Fibroblast of lung (primary cell): ENCODE measurements at regions not wholly inside any gene's neighbourhood (a gene's known extent, or its start where the extent isn't known, plus 50 kb on each side); places are given as distances from the start of the nearest gene placed in this dataset.

Source experiments
- DNase-seq, 2 donors: peaks; one replicate each; pipeline versions ENCODE4 v3.0.0 to v3.0.0-alpha.2; 2010; ENCODE audit warnings: low read depth in 2 of 2
- H2AFZ ChIP-seq: 2 replicates; pipeline ENCODE4 v1.5.1; 2012; ENCODE audit warnings: low read length, control low read depth, inconsistent platforms
- H3K27ac ChIP-seq: 2 replicates; pipeline ENCODE4 v1.5.1; 2011; ENCODE audit warnings: low read length, control low read depth; ENCODE audit not compliant: insufficient read depth
- H3K27me3 ChIP-seq: 2 replicates; pipeline ENCODE4 v1.5.1; 2011; ENCODE audit warnings: mild to moderate bottlenecking, low read length; ENCODE audit not compliant: control insufficient read depth, insufficient read depth
- H3K36me3 ChIP-seq: 2 replicates; pipeline ENCODE4 v1.5.1; 2011; ENCODE audit warnings: low read length; ENCODE audit not compliant: control insufficient read depth, insufficient read depth
- H3K4me1 ChIP-seq: 2 replicates; pipeline ENCODE4 v1.5.1; 2011; ENCODE audit warnings: low read length; ENCODE audit not compliant: control insufficient read depth, insufficient read depth; ENCODE audit errors: extremely low read depth
- H3K4me2 ChIP-seq: 2 replicates; pipeline ENCODE4 v1.5.1; 2011; ENCODE audit warnings: low read length, control low read depth; ENCODE audit not compliant: insufficient read depth; ENCODE audit errors: extremely low read depth
- H3K4me3 ChIP-seq, 4 experiments: fragments of 200-600 bp in 1 of 4; sonication (generic) in 1 of 4; replicated peaks in 1 of 4; 2 replicates each; pipeline ENCODE4 v1.5.1; 2011 to 2016; ENCODE audit warnings: low read length in 4 of 4, low read depth in 3 of 4, mild to moderate bottlenecking in 3 of 4, control low read depth in 2 of 4, inconsistent platforms in 1 of 4, mixed read lengths in 1 of 4; ENCODE audit not compliant: insufficient read depth in 1 of 4; ENCODE audit errors: control extremely low read depth in 1 of 4
- H3K79me2 ChIP-seq: 2 replicates; pipeline ENCODE4 v1.5.1; 2012; ENCODE audit warnings: mild to moderate bottlenecking, low read length, inconsistent platforms; ENCODE audit not compliant: control insufficient read depth, insufficient read depth
- H3K9ac ChIP-seq: 2 replicates; pipeline ENCODE4 v1.5.1; 2011; ENCODE audit warnings: mild to moderate bottlenecking, low read length, control low read depth; ENCODE audit not compliant: insufficient read depth
- H3K9me3 ChIP-seq: 2 replicates; pipeline ENCODE4 v1.5.1; 2012; ENCODE audit warnings: low read depth, low read length; ENCODE audit not compliant: control insufficient read depth, insufficient read depth
- H4K20me1 ChIP-seq: 2 replicates; pipeline ENCODE4 v1.5.1; 2011; ENCODE audit warnings: low read length; ENCODE audit not compliant: control insufficient read depth, insufficient read depth; ENCODE audit errors: extremely low read depth
- CTCF ChIP-seq, 2 donors: IDR thresholded peaks in 1 of 2; conservative IDR thresholded peaks in 1 of 2; 1 replicate in 1 of 2; 2 replicates in 1 of 2; pipeline ENCODE4 v1.5.1; 2011 to 2012; ENCODE audit warnings: low read length in 2 of 2, control low read depth in 1 of 2, inconsistent platforms in 1 of 2, low read depth in 1 of 2, mild to moderate bottlenecking in 1 of 2
- EZH2 ChIP-seq: IDR thresholded peaks from 2 replicates; pipeline ENCODE4 v1.5.1; 2012; ENCODE audit warnings: low read length, control low read depth, mild to moderate bottlenecking; ENCODE audit errors: missing control alignments

GRCh38 chr3:65303431-65303830 lies 615.6 kb upstream of the ADAMTS9 start:
- Histone ChIP-seq H3K4me2 (no peak overlapping the region), H3K4me1 (no peaks in the 10 kb centered on the region), H3K79me2 (no peaks in the 10 kb centered on the region), H2AFZ (no peak overlapping the region), H3K9ac (no peak overlapping the region), H3K27ac (no peak overlapping the region), H3K9me3 (no peaks in the 10 kb centered on the region), H3K4me3 (no peak overlapping the region), H3K27me3 (peaks cover 2% of the 10 kb centered on the region), H3K36me3 (no peaks in the 10 kb centered on the region), H4K20me1 (no peaks in the 10 kb centered on the region)
- TF ChIP-seq EZH2, result no peak
- no peak for TF ChIP-seq CTCF (conservative IDR thresholded peaks at IDR 0.05 in 1 of 2, IDR thresholded peaks at IDR 0.05 in 1 of 2; ENCODE audit: low read depth in 1 of 2, low read length in 2 of 2)
- no peak for DNase-seq

- no peaks in the 10 kb centered on the region for H3K9me3 ChIP-seq
- H3K79me2 ChIP-seq, result no peaks in the 10 kb centered on the region
- no peak overlapping the region for H3K9ac ChIP-seq
- no peaks in the 10 kb centered on the region for H3K4me1 ChIP-seq
- H3K36me3 ChIP-seq, result no peaks in the 10 kb centered on the region
- no peaks in the 10 kb centered on the region for H3K27me3 ChIP-seq
- no peaks in the 10 kb centered on the region for H4K20me1 ChIP-seq
- no peak overlapping the region for H2AFZ ChIP-seq
- no peak overlapping the region for H3K4me3 ChIP-seq
- no peak for DNase-seq
- no peak overlapping the region for H3K4me2 ChIP-seq
- no peak for TF ChIP-seq EZH2
- H3K27ac ChIP-seq, result no peak overlapping the region
These were observed 603.8 kb upstream of the ADAMTS9 start for GRCh38 chr3:65291448-65292125.

GRCh38 chr3:65288776-65289175 lies 601.0 kb upstream of the ADAMTS9 start:
- H3K9me3 ChIP-seq, result no peaks in the 10 kb centered on the region
- H2AFZ ChIP-seq, result no peak overlapping the region
- no peak overlapping the region for H3K9ac ChIP-seq
- no peak overlapping the region for H3K27ac ChIP-seq
- no peaks in the 10 kb centered on the region for H3K27me3 ChIP-seq
- no peaks in the 10 kb centered on the region for H3K36me3 ChIP-seq
- H3K79me2 ChIP-seq, result no peaks in the 10 kb centered on the region
- DNase-seq, result no peak
- H3K4me1 ChIP-seq, result no peaks in the 10 kb centered on the region
- no peaks in the 10 kb centered on the region for H4K20me1 ChIP-seq
- no peak overlapping the region for H3K4me2 ChIP-seq
- no peak overlapping the region for H3K4me3 ChIP-seq
- TF ChIP-seq EZH2, result no peak
- TF ChIP-seq CTCF (conservative IDR thresholded peaks at IDR 0.05 in 1 of 2, IDR thresholded peaks at IDR 0.05 in 1 of 2; ENCODE audit: low read depth in 1 of 2, low read length in 2 of 2), result no peak
